ENCODE measurements at regions not wholly inside any gene's neighbourhood (a gene's known extent, or its start where the extent isn't known, plus 50 kb on each side); places are given as distances from the start of the nearest gene placed in this dataset.

DNA sequence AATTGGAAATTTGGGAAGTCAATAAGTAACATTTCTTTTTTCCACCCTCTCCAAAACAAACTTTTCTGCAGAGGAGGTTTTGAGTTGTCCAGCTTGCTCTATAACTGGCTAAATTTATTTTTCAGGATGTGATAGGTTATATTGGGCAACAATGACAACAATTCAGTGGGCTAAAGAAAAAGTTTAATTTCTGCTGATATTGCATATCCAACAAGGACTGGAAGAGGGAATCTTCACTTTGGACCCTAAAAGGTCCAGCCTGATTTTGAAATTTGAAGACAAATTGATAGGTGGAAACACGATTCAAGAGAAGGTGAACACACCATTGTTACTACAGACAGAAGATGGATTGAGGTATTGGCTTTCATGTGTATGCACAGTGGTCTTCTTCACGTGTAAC, 393.1 kb downstream of the BRINP1 start:
- no peak for DNase-seq

GRCh38 chr9:118984607-118985006, 384.6 kb downstream of the BRINP1 start:
- no peak for DNase-seq

DNA sequence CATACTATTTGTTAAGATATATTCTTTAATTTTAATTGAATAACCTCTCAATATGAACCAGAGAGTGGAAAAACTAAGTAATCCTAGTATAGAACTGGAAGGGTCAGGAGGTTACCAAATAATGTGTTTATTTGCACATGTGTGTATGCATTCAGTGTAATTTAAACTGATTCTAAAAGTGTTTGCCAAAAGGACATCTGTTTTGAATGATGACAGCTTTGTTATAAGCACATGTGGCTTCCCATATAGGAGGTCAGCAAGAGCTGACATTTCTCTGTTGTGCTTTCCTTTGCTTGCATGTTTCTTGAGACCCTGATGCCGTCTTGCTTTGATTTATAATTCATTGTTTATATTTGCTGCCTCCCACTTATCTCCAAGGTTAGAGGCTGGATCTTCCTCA, 383.4 kb downstream of the BRINP1 start:
- no peak for DNase-seq

- no peak for DNase-seq
Measured at GRCh38 chr9:118987167-118987566, 382.1 kb downstream of the BRINP1 start.

DNA sequence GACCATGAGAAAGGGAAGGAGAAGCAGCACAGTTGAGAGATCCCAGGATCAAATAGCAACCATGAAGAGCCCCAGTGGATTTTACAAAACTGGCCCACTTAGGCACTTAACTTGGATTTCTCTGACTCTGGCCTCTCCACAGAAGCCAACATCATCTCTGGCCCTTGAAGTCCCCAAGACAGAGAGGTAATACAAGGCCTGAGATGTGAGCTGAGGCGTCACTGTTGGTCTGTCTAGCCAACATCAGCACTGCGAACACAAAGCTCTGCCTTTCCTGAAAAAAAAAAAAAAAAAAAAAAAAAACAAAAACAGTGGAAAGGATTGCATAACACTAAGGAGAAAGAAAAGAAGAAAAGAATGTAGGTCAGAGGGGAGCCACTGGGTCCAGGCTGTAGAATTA, 378.3 kb downstream of the BRINP1 start:
- DNase-seq = no peak

DNA sequence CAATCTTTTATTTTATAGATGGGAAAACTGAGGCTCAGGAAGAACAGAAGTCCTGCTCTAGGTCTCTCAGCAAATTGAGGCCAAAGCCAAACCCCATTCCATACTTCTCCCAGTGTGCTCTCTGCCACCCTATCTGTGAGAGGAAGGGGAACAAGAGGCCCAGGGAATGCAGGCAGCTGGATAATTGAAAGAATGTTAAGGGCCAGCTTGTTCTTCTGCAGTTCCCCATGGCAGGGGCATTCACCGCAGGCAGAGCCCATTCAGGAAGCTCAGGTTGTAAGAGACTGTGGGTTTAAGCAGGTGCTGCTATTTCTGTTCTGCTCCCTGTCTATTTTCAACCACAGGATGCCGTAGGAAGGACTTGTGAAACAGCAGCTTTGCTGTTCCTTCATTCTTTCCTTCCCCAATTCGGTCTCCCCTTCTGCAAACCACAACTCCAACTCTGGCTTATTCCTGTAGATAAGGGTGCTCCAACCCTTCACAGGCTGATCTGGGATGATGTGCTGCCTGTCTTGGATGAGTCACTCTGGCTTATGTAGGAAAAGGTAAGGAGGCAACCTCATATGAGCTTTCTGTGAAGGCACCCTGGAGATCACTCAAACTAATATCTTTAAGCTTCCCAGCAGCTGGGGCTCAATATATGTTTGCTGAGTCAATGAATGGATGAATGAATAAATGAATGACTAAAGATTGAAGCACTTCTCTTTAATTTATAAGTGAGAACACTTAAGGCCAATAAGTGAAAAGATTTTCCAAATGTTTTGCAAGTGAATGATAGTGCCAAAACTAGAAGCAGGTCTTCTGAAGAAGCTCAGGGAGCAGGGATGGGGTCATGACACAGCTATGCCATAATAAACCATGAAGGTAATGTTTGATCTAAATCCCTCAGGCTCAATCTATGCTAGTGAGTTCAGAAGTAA, 377.6 kb downstream of the BRINP1 start:
- DNase-seq = no peak

DNA sequence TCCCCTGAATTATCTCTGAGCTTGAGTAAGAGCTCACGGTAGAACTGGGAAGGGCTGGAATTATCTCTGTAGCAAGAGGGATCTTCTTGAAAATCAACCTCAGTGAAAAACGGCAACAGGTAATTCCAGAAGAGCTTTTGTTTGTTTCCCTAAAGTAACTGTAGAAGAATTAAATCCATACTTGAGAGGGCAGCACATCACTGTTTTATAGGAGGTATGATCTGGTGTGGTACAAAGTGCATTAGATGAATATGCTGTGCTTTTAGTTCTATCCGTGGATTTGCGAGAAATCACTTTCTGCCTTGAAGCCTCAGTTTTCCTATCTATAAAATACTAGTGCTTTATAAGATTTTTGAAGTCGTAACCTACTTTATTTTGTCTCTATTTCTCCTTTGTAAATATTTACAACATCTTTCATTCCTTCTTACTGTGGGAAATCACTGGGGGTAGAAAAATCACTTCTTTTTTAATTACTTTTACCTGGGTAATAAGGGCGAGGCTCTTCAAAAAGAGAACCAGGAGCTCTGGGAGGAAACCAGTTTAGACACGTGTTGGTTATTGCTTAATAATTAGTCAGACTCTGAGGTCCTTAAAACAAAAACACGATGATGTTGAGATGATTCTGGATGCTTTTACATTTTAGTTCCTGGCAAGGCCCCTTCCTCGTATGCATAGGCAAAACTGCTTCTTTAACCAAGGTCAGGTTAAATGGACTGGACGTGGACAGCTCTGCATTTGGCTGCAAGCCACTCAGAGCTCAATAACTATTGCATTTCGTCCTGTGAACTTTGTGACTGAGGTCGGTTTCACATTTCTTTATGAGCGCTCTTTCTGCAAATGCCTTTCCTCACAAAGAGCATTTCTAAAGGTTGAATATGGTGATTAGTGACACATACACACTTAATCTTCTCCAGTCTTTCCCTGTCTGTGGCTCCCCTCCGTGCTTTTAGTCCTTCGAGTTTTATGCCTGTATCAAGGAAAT, 376.1 kb downstream of the BRINP1 start:
- no peak for DNase-seq

- DNase-seq = no peak
Measured at GRCh38 chr9:118993965-118994364, 375.3 kb downstream of the BRINP1 start.

DNA sequence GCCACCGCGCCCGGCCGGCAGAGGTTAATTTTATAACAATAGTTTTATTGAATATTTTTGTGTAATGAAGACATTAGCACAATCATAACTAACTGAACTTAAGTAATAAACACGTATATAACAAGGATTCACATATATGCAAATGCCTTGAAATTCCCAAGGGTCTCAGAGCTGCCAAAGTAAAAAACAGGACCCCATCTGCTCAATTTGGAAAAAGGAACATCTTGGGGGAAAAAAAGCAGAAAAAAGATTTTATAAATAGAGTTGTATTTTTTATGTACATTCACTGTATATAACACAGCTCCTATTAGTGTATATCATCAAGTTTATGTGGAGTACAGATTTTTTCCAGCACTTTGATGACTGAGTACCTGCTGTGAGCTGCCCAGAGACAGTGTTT, 366.7 kb downstream of the BRINP1 start:
- DNase-seq = no peak

DNA sequence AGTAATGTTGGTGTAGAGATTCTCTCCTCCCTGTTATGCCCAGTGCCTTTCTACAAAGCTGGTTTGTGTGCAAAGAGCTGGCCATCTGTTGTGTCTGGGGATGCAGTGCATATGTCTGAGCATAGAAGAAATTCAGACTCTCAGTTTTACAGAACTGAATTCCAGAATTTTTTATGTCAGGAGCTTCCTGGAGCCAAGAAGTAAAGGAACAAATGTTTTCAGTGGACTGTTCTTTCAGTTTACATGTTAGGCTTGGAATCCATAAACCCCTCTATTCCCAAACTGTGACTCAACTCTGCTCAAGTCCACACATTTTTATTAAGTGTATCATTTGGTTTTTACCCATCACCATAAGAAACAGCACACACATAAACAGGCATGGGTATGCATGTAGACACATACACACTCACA, 366.0 kb downstream of the BRINP1 start:
- no peak for DNase-seq

GRCh38 chr9:119003882-119004617, 365.2 kb downstream of the BRINP1 start:
- no peak for DNase-seq

GRCh38 chr9:119004618-119004990, 364.6 kb downstream of the BRINP1 start:
- no peak for DNase-seq

DNA sequence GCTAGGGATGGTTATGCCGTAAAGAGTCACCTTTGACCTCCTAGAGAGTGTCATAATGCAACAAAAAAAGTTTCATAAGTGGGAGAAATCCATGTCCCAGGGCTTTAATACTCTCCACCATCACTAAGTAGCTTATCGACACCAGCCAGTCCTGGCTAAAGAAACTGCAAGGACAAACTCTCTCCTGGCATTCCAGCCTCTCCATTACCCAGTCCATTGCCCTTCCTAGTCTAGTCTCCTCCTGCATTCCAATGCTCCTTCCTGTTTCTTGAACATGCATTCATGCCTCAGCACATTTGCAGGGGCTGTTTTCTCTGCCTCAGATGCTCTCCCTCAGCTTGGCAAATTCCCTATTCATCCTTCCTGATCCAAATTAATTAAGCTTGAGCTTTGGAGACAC, 364.1 kb downstream of the BRINP1 start:
- DNase-seq = no peak

GRCh38 chr9:119009249-119009648, 360.0 kb downstream of the BRINP1 start:
- DNase-seq = no peak

GRCh38 chr9:119020284-119020683, 349.0 kb downstream of the BRINP1 start:
- DNase-seq = no peak

GRCh38 chr9:119020730-119021333, 348.4 kb downstream of the BRINP1 start:
- no peak for DNase-seq

DNA sequence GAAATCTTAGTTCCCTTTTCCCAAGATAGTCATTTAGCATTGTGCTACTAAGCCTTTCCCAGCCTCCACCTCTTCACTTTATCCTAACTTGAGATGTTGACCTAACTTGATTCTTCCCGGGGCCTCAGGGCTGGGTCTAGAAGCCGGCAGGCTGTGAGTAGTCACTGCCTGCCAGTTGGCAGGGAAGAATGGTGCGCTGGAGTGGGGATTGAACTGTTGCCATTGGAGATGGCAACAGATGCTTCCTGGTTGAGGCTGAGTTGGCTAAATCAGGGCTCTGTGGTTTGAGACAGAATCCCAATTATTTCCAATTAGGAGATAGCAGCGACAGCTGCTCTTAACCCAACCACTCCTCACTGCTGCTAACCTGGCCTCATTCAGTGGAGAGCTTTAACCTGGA, 343.1 kb downstream of the BRINP1 start:
- DNase-seq = no peak

DNA sequence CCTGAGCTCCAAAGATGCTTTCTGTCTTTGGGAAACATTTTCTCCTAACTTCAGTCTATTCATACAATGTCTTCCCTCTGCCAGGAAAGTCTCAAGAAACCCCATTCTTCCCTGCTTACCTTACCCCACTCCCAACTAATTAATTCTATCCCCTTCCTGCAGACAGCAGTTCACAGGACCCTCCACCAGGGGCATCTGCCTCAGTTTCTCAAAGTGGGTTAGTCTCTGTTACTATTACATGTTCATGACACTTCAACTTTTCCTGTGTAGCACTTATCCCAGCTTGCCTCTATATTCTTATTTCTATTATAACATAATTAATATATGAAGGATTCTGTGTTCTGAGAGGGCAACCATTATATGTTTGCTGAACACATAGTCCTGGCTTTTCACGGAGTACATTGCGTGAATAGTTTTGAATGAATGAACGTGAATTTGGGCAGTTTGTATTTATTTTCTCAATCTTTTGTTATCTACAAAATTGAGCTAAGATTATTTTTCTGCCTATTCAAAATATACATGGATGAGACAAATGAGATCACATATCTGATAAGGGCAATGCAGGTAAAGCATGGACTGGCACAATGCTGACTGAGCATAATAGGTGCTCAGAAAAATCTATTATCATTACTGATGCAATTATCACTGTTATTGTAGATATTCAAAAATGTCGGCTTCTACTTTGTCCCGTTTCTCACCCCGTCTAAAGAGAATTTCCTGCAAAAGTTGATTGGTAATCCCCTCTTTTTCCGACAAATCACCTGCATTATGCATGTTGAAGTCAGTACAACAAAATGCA, 341.1 kb downstream of the BRINP1 start:
- DNase-seq = no peak

DNA sequence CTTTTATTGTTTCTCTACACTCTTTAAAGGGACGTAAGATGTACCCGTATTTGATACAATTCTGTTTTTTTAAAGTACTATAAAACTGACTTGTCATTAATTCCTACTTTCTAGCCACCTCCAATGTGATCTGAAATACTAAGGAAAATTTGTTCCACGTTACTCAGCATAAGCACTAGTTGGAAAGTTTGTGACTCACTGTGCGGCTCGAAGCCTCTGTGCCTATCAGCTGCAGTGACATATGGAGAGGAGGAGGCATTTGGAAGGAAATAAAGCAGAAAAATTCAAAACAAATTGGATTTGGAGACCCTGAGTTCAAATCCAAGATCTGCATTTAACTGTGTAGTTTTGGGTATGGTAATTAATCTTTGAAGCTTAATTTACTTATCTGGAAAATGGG, 339.3 kb downstream of the BRINP1 start:
- no peak for DNase-seq

- DNase-seq = no peak
Measured at GRCh38 chr9:119033596-119033995, 335.6 kb downstream of the BRINP1 start.

GRCh38 chr9:119036969-119037368, 332.3 kb downstream of the BRINP1 start:
- DNase-seq = no peak

DNA sequence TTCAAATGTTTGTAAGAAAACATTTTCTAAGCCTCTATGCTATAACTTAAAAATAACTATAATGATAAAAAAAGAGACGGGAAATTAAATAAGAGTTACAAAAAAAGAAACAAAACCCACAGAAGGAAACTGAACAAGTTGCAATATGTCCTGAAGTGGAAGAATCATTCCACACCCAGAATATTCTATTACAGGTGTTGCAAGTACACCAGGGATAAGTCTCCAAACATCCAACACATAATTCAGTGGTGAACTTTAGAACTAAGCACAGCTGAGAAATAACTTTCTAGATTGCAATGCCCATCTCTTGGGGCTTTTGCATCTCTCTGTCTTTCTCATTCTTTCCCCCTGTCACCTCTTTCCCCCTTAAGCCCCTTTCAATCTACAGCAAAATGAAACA, 325.2 kb downstream of the BRINP1 start:
- DNase-seq = no peak

Measured in CD4-positive, alpha-beta T cell treated with Interleukin-6 for 4 hours (primary cell).